OCI-LY1 (cell line): ENCODE measurements at regions not wholly inside any gene's neighbourhood (a gene's known extent, or its start where the extent isn't known, plus 50 kb on each side); places are given as distances from the start of the nearest gene placed in this dataset.

ENCODE experiments used
- CTCF ChIP-seq: fragments of 200-600 bp; sonication (generic), shearing (Covaris generic); IDR thresholded peaks from 2 replicates; pipeline ENCODE4 v1.5.1; 2017; ENCODE audit warnings: mild to moderate bottlenecking, antibody characterized with exemption, low read length, moderate library complexity, mixed read lengths
- EZH2 ChIP-seq: fragments of 200-600 bp; sonication (generic), shearing (Covaris generic); IDR thresholded peaks from 2 replicates; pipeline ENCODE4 v1.8.0; 2017; ENCODE audit warnings: borderline replicate concordance, mixed run types, mild to moderate bottlenecking, antibody characterized with exemption, low read length, moderate library complexity, mixed read lengths

- TF ChIP-seq CTCF = no peak
- TF ChIP-seq EZH2 = no peak
Observed at GRCh38 chr5:13211064-13211463, 733.4 kb downstream of the DNAH5 start.
